ENCODE measurements at regions not wholly inside any gene's neighbourhood (a gene's known extent, or its start where the extent isn't known, plus 50 kb on each side); places are given as distances from the start of the nearest gene placed in this dataset.

GRCh38 chr1:197850918-197851317 is 51.5 kb upstream of the C1orf53 start:
- Mint-ChIP-seq H3K4me1 (no peaks in the 10 kb centered on the region), H3K36me3 (no peaks in the 10 kb centered on the region), H3K27me3 (peaks cover 3 to 6% of the 10 kb centered on the region in 2 donors), H3K9me3 (peaks cover 0 to 3% (median 0%) of the 10 kb centered on the region in 8 donors), H3K27ac (no peak overlapping the region), H3K4me3 (no peak overlapping the region)
- CTCF ChIA-PET (ENCODE audit: partially characterized antibody), result interaction anchor here (0.7 kb wide), 1 partner anchor 11 kb away, joined by 3 read pairs; no protein-coding TSS in a partner anchor
- no peaks in the 10 kb centered on the region for H3K36me3 ChIP-seq (ENCODE audit: insufficient read depth, low read length)
- H3K27ac ChIP-seq (ENCODE audit: low read depth, low read length), result no peak overlapping the region
- H3K27me3 ChIP-seq (ENCODE audit: insufficient read depth, low read length), result no peaks in the 10 kb centered on the region
- no peaks in the 10 kb centered on the region for H3K9me3 ChIP-seq (ENCODE audit: control insufficient read depth in 1 of 2, low read length in 2 of 2)
- no peak for DNase-seq
- H3K4me3 ChIP-seq (ENCODE audit: low read length in 2 of 2), result no peak overlapping the region
- POLR2A ChIA-PET (ENCODE audit: partially characterized antibody), result no interaction called here
- intact Hi-C loops (cut with micrococcal nuclease), result no loop called here
- no peaks in the 10 kb centered on the region for H3K4me1 ChIP-seq (ENCODE audit: insufficient read depth, low read length)

- ChIA-PET POLR2A (ENCODE audit: partially characterized antibody) (no interaction called here), CTCF (ENCODE audit: partially characterized antibody) (no interaction called here)
- Histone ChIP-seq H3K4me1 (ENCODE audit: insufficient read depth, low read length) (no peaks in the 10 kb centered on the region), H3K36me3 (ENCODE audit: insufficient read depth, low read length) (no peaks in the 10 kb centered on the region), H3K27me3 (ENCODE audit: insufficient read depth, low read length) (no peaks in the 10 kb centered on the region), H3K27ac (ENCODE audit: low read depth, low read length) (no peak overlapping the region), H3K4me3 (ENCODE audit: low read length in 2 of 2) (no peak overlapping the region), H3K9me3 (ENCODE audit: control insufficient read depth in 1 of 2, low read length in 2 of 2) (no peaks in the 10 kb centered on the region)
- H3K4me3 Mint-ChIP-seq, result no peak overlapping the region
- intact Hi-C loops (cut with micrococcal nuclease), result no loop called here
- H3K9me3 Mint-ChIP-seq, result no peaks in the 10 kb centered on the region
- DNase-seq, result no peak
- H3K27ac Mint-ChIP-seq, result no peak overlapping the region
- no peaks in the 10 kb centered on the region for H3K36me3 Mint-ChIP-seq
- H3K27me3 Mint-ChIP-seq, result peaks cover 5 to 6% of the 10 kb centered on the region in 2 donors
- no peaks in the 10 kb centered on the region for H3K4me1 Mint-ChIP-seq
Measured at GRCh38 chr1:197850042-197850441, 52.4 kb upstream of the C1orf53 start.

GRCh38 chr1:197848350-197848749 is 54.1 kb upstream of the C1orf53 start:
- intact Hi-C loops (cut with micrococcal nuclease), result no loop called here
- POLR2A ChIA-PET (ENCODE audit: partially characterized antibody), result no interaction called here
- H3K4me1 Mint-ChIP-seq, result no peaks in the 10 kb centered on the region
- no peaks in the 10 kb centered on the region for H3K36me3 Mint-ChIP-seq
- H3K27ac Mint-ChIP-seq, result no peak overlapping the region
- Histone ChIP-seq H3K4me1 (ENCODE audit: insufficient read depth, low read length) (no peaks in the 10 kb centered on the region), H3K4me3 (ENCODE audit: low read length in 2 of 2) (no peak overlapping the region), H3K36me3 (ENCODE audit: insufficient read depth, low read length) (no peaks in the 10 kb centered on the region), H3K27me3 (ENCODE audit: insufficient read depth, low read length) (no peaks in the 10 kb centered on the region), H3K27ac (ENCODE audit: low read depth, low read length) (no peak overlapping the region), H3K9me3 (ENCODE audit: control insufficient read depth in 1 of 2, low read length in 2 of 2) (no peaks in the 10 kb centered on the region)
- H3K9me3 Mint-ChIP-seq, result no peaks in the 10 kb centered on the region
- H3K4me3 Mint-ChIP-seq, result no peak overlapping the region
- peaks cover 6 to 11% of the 10 kb centered on the region in 2 donors for H3K27me3 Mint-ChIP-seq
- CTCF ChIA-PET (ENCODE audit: partially characterized antibody), result no interaction called here
- DNase-seq, result no peak

- Mint-ChIP-seq H3K4me1 (no peaks in the 10 kb centered on the region), H3K27me3 (peaks cover 3 to 11% of the 10 kb centered on the region in 2 donors), H3K4me3 (no peak overlapping the region), H3K9me3 (no peaks in the 10 kb centered on the region), H3K36me3 (no peaks in the 10 kb centered on the region), H3K27ac (no peak overlapping the region)
- ChIA-PET CTCF (ENCODE audit: partially characterized antibody) (no interaction called here), POLR2A (ENCODE audit: partially characterized antibody) (no interaction called here)
- no peaks in the 10 kb centered on the region for H3K27me3 ChIP-seq (ENCODE audit: insufficient read depth, low read length)
- H3K36me3 ChIP-seq (ENCODE audit: insufficient read depth, low read length), result no peaks in the 10 kb centered on the region
- intact Hi-C loops (cut with micrococcal nuclease), result no loop called here
- no peak for DNase-seq
- H3K4me3 ChIP-seq (ENCODE audit: low read length in 2 of 2), result no peak overlapping the region
- H3K27ac ChIP-seq (ENCODE audit: low read depth, low read length), result no peak overlapping the region
- no peaks in the 10 kb centered on the region for H3K4me1 ChIP-seq (ENCODE audit: insufficient read depth, low read length)
- no peaks in the 10 kb centered on the region for H3K9me3 ChIP-seq (ENCODE audit: control insufficient read depth in 1 of 2, low read length in 2 of 2)
Measured at GRCh38 chr1:197845886-197846285, 56.5 kb upstream of the C1orf53 start.

GRCh38 chr1:197844651-197845050 is 57.8 kb upstream of the C1orf53 start:
- Mint-ChIP-seq H3K27me3 (peaks cover 3 to 11% of the 10 kb centered on the region in 2 donors), H3K4me1 (no peaks in the 10 kb centered on the region), H3K27ac (no peak overlapping the region), H3K4me3 (no peak overlapping the region), H3K36me3 (no peaks in the 10 kb centered on the region), H3K9me3 (no peaks in the 10 kb centered on the region)
- Histone ChIP-seq H3K36me3 (ENCODE audit: insufficient read depth, low read length) (no peaks in the 10 kb centered on the region), H3K4me1 (ENCODE audit: insufficient read depth, low read length) (no peaks in the 10 kb centered on the region), H3K27ac (ENCODE audit: low read depth, low read length) (no peak overlapping the region), H3K27me3 (ENCODE audit: insufficient read depth, low read length) (no peaks in the 10 kb centered on the region), H3K9me3 (ENCODE audit: control insufficient read depth in 1 of 2, low read length in 2 of 2) (no peaks in the 10 kb centered on the region), H3K4me3 (ENCODE audit: low read length in 2 of 2) (no peak overlapping the region)
- ChIA-PET CTCF (ENCODE audit: partially characterized antibody) (no interaction called here), POLR2A (ENCODE audit: partially characterized antibody) (no interaction called here)
- intact Hi-C loops (cut with micrococcal nuclease), result no loop called here
- DNase-seq, result no peak

- Histone ChIP-seq H3K27me3 (ENCODE audit: insufficient read depth, low read length) (no peaks in the 10 kb centered on the region), H3K27ac (ENCODE audit: low read depth, low read length) (no peak overlapping the region), H3K36me3 (ENCODE audit: insufficient read depth, low read length) (no peaks in the 10 kb centered on the region), H3K4me1 (ENCODE audit: insufficient read depth, low read length) (no peaks in the 10 kb centered on the region), H3K9me3 (ENCODE audit: control insufficient read depth in 1 of 2, low read length in 2 of 2) (no peaks in the 10 kb centered on the region), H3K4me3 (ENCODE audit: low read length in 2 of 2) (no peak overlapping the region)
- H3K27ac Mint-ChIP-seq, result no peak overlapping the region
- ChIA-PET POLR2A (ENCODE audit: partially characterized antibody) (no interaction called here), CTCF (ENCODE audit: partially characterized antibody) (interaction anchor here (1.1 kb wide), 1 partner anchor 25 kb away, joined by 3 read pairs; no protein-coding TSS in a partner anchor)
- intact Hi-C loops (cut with micrococcal nuclease), result no loop called here
- no peaks in the 10 kb centered on the region for H3K9me3 Mint-ChIP-seq
- H3K4me1 Mint-ChIP-seq, result peaks cover 0 to 5% (median 1%) of the 10 kb centered on the region in 4 donors
- no peaks in the 10 kb centered on the region for H3K36me3 Mint-ChIP-seq
- DNase-seq, result no peak
- peaks cover 1 to 11% of the 10 kb centered on the region in 2 donors for H3K27me3 Mint-ChIP-seq
- H3K4me3 Mint-ChIP-seq, result no peak overlapping the region
Measured at GRCh38 chr1:197843401-197843800, 59.0 kb upstream of the C1orf53 start.

GRCh38 chr1:197842646-197843045 is 59.8 kb upstream of the C1orf53 start:
- no peak overlapping the region for H3K27ac ChIP-seq (ENCODE audit: low read depth, low read length)

More at GRCh38 chr1:197842646-197843045, 59.8 kb upstream of the C1orf53 start:
- ChIA-PET CTCF (ENCODE audit: partially characterized antibody) (interaction anchor here (1.1 kb wide), 1 partner anchor 26 kb away, joined by 3 read pairs; no protein-coding TSS in a partner anchor), POLR2A (ENCODE audit: partially characterized antibody) (interaction anchor here (0.6 kb wide), 1 partner anchor 12 kb away, joined by 3 read pairs; no protein-coding TSS in a partner anchor)
- H3K36me3 Mint-ChIP-seq, result no peaks in the 10 kb centered on the region
- no peak overlapping the region for H3K4me3 Mint-ChIP-seq
- H3K27ac Mint-ChIP-seq, result no peak overlapping the region
- intact Hi-C loops (cut with micrococcal nuclease), result no loop called here
- H3K9me3 Mint-ChIP-seq, result no peaks in the 10 kb centered on the region
- H3K4me1 Mint-ChIP-seq, result peaks cover 0 to 5% (median 1%) of the 10 kb centered on the region in 4 donors
- no peak overlapping the region for H3K4me3 ChIP-seq (ENCODE audit: low read length in 2 of 2)
- H3K27me3 Mint-ChIP-seq, result peaks cover 1 to 9% of the 10 kb centered on the region in 2 donors
- no peaks in the 10 kb centered on the region for H3K9me3 ChIP-seq (ENCODE audit: control insufficient read depth in 1 of 2, low read length in 2 of 2)
- H3K36me3 ChIP-seq (ENCODE audit: insufficient read depth, low read length), result no peaks in the 10 kb centered on the region
- DNase-seq, result no peak
- H3K4me1 ChIP-seq (ENCODE audit: insufficient read depth, low read length), result no peaks in the 10 kb centered on the region
- H3K27me3 ChIP-seq (ENCODE audit: insufficient read depth, low read length), result no peaks in the 10 kb centered on the region
